Adrenal gland (tissue), 9 donors: ENCODE measurements at regions not wholly inside any gene's neighbourhood (a gene's known extent, or its start where the extent isn't known, plus 50 kb on each side); places are given as distances from the start of the nearest gene placed in this dataset.

Experiments used
- DNase-seq, 7 donors: peaks; one replicate each; pipeline ENCODE4 v3.0.0-alpha.2; 2019 to 2020
- H3K27ac ChIP-seq, 5 donors: fragments of 200-600 bp; sonication (generic) in 4 of 5; 1 replicate in 3 of 5; 2 replicates in 2 of 5; pipeline versions ENCODE4 v1.5.1 to v1.8.0; 2016 to 2020; ENCODE audit warnings: mild to moderate bottlenecking in 1 of 5
- H3K27me3 ChIP-seq: fragments of 200-600 bp; 2 replicates; pipeline ENCODE4 v1.8.0; 2021
- H3K36me3 ChIP-seq, 2 donors: fragments of 200-600 bp; replicated peaks in 1 of 2; 1 replicate in 1 of 2; 2 replicates in 1 of 2; pipeline versions ENCODE4 v1.5.1 to v1.8.0; 2018 to 2022
- H3K4me1 ChIP-seq, 2 donors: fragments of 200-600 bp; replicated peaks in 1 of 2; 1 replicate in 1 of 2; 2 replicates in 1 of 2; pipeline versions ENCODE4 v1.5.1 to v1.8.0; 2018 to 2021
- H3K4me3 ChIP-seq, 4 donors: fragments of 200-600 bp; sonication (generic) in 3 of 4; one replicate each; pipeline ENCODE4 v1.5.1; 2016 to 2018
- H3K9me3 ChIP-seq, 3 donors: fragments of 200-600 bp; sonication (generic) in 1 of 3; replicated peaks in 1 of 3; 1 replicate in 2 of 3; 2 replicates in 1 of 3; pipeline versions ENCODE4 v1.5.1 to v1.8.0; 2016 to 2021
- CTCF ChIP-seq, 6 experiments: fragments of 450-650 bp in 4 of 6; fragments of 200-600 bp in 2 of 6; sonication (generic) in 1 of 6; IDR thresholded peaks; 1 replicate in 5 of 6; 2 replicates in 1 of 6; pipeline versions ENCODE4 v1.5.1 to v1.8.0; 2016 to 2021; ENCODE audit warnings: antibody characterized with exemption in 6 of 6, mild to moderate bottlenecking in 2 of 6, moderate library complexity in 1 of 6
- POLR2A ChIP-seq, 2 donors: fragments of 450-650 bp; IDR thresholded peaks; one replicate each; pipeline ENCODE4 v1.6.1; 2017; ENCODE audit warnings: antibody characterized with exemption in 2 of 2, mild to moderate bottlenecking in 2 of 2, moderate library complexity in 1 of 2
- WGBS, 4 donors: extraction: QIAGEN DNeasy Blood & Tissue Kit in 2 of 4; methylation state at CpG; one replicate each; pipeline versions ENCODE4 v1.1.5 to v1.1.7; 2013 to 2017; 5-methylcytosine and 5-hydroxymethylcytosine counted together
- intact Hi-C, 2 donors: fragments of 100-400 bp; cut with DNase I; formaldehyde crosslinking; loops; one replicate each; pipeline versions ENCODE4 v1.14.1 to v1.15.0; 2022 to 2023
- donor health status: healthy with polysubstance abuse.
- donor health status: Bipolar disorder and iron deficiency.
- donor health status: DM: yes; HTN: yes; CAD: no.
- donor health status: DM: no; HTN: no; CAD: no.
- donor health status: DM: no; HTN: no; CAD: no.

- no peak for DNase-seq
- Histone ChIP-seq H3K36me3 (no peaks in the 10 kb centered on the region), H3K4me3 (no peak overlapping the region), H3K27me3 (no peaks in the 10 kb centered on the region), H3K27ac (no peak overlapping the region), H3K9me3 (no peaks in the 10 kb centered on the region), H3K4me1 (no peaks in the 10 kb centered on the region)
- TF ChIP-seq POLR2A (IDR thresholded peaks at IDR 0.05) = no peak
- no peak for TF ChIP-seq CTCF (IDR thresholded peaks at IDR 0.05)
- 45 to 61% (median 54%) methylated on average over 2 to 3 of the region's 3 CpGs for WGBS, 4 donors
- intact Hi-C loops = no loop called here
Measured at GRCh38 chr3:5463991-5464390, 276.5 kb downstream of the EDEM1 start.

GRCh38 chr3:5464649-5465048, 277.1 kb downstream of the EDEM1 start:
- WGBS, 4 donors = 71 to 76% (median 72%) methylated on average over 4 of the region's 4 CpGs
- TF ChIP-seq POLR2A (IDR thresholded peaks at IDR 0.05) = no peak
- TF ChIP-seq CTCF (IDR thresholded peaks at IDR 0.05) = no peak
- intact Hi-C loops = no loop called here
- Histone ChIP-seq H3K9me3 (no peaks in the 10 kb centered on the region), H3K4me1 (no peaks in the 10 kb centered on the region), H3K36me3 (no peaks in the 10 kb centered on the region), H3K4me3 (no peak overlapping the region), H3K27ac (no peak overlapping the region), H3K27me3 (no peaks in the 10 kb centered on the region)
- no peak for DNase-seq

GRCh38 chr3:5465183-5465582, 277.7 kb downstream of the EDEM1 start:
- no peaks in the 10 kb centered on the region for H3K36me3 ChIP-seq
- intact Hi-C loops = no loop called here
- no peak for DNase-seq
- no peaks in the 10 kb centered on the region for H3K27me3 ChIP-seq
- H3K4me3 ChIP-seq = no peak overlapping the region
- no peak for TF ChIP-seq CTCF (IDR thresholded peaks at IDR 0.05)
- TF ChIP-seq POLR2A (IDR thresholded peaks at IDR 0.05) = no peak
- no peaks in the 10 kb centered on the region for H3K9me3 ChIP-seq
- WGBS, 4 donors = 62 to 74% (median 64%) methylated on average over 3 of the region's 3 CpGs
- H3K27ac ChIP-seq = no peak overlapping the region
- H3K4me1 ChIP-seq = no peaks in the 10 kb centered on the region

- Histone ChIP-seq H3K9me3 (no peaks in the 10 kb centered on the region), H3K4me1 (no peaks in the 10 kb centered on the region), H3K27me3 (no peaks in the 10 kb centered on the region), H3K27ac (no peak overlapping the region), H3K36me3 (no peaks in the 10 kb centered on the region), H3K4me3 (no peak overlapping the region)
- DNase-seq = no peak
- intact Hi-C loops = no loop called here
- TF ChIP-seq CTCF (IDR thresholded peaks at IDR 0.05) (no peak), POLR2A (IDR thresholded peaks at IDR 0.05) (no peak)
- 60 to 76% (median 75%) methylated on average over 3 of the region's 3 CpGs for WGBS, 4 donors
Measured at GRCh38 chr3:5466065-5466464, 278.6 kb downstream of the EDEM1 start.
